ENCODE measurements at regions not wholly inside any gene's neighbourhood (a gene's known extent, or its start where the extent isn't known, plus 50 kb on each side); places are given as distances from the start of the nearest gene placed in this dataset.
A peak's percentile ranks its signal among the peaks of the same experiment; 100 is the strongest.

GRCh38 chr12:4015225-4016091 lies 142.3 kb upstream of the PARP11 start (continued):
- TF ChIP-seq MED13 (CRISPR knock-in tag; IDR thresholded peaks at IDR 0.05): peak; percentile 98
- 0 out of 2 replicates have a peak, but pooled peaks have one; percentile 48 for TF ChIP-seq KDM1A (CRISPR knock-in tag; IDR thresholded peaks at IDR 0.05)
- TF ChIP-seq ZNF414 (CRISPR knock-in tag; IDR thresholded peaks at IDR 0.05): peak; percentile 90
- TF ChIP-seq NFIB (CRISPR knock-in tag; IDR thresholded peaks at IDR 0.05; ENCODE audit: borderline replicate concordance): no peak
- TF ChIP-seq ZNF12 (CRISPR knock-in tag; IDR thresholded peaks at IDR 0.05): peak; percentile 92; the same call in 1 of the 2 replicates
- TF ChIP-seq SRSF9 (IDR thresholded peaks at IDR 0.05; ENCODE audit: borderline replicate concordance, insufficient read depth, low read depth, low read length, poor library complexity, severe bottlenecking): no peak
- peak; percentile 88; the same call in 1 of the 2 replicates for TF ChIP-seq KDM5B (CRISPR knock-in tag; IDR thresholded peaks at IDR 0.05; ENCODE audit: borderline replicate concordance)
- TF ChIP-seq HMGXB4 (CRISPR knock-in tag; IDR thresholded peaks at IDR 0.05; ENCODE audit: borderline replicate concordance in 1 of 2, low read depth in 1 of 2): peak in 1 of 2 experiments; percentile 21; a peak in 1 of 4 replicates
- TF ChIP-seq ZBTB37 (CRISPR knock-in tag; IDR thresholded peaks at IDR 0.05): peak; percentile 81
- TF ChIP-seq MLXIP (CRISPR knock-in tag; IDR thresholded peaks at IDR 0.05; ENCODE audit: borderline replicate concordance): 0 out of 2 replicates have a peak, but pooled peaks have one; percentile 64
- no peak for TF ChIP-seq ZNF850 (CRISPR knock-in tag; conservative IDR thresholded peaks at IDR 0.05)
- peak; percentile 84 for TF ChIP-seq RCOR2 (CRISPR knock-in tag; IDR thresholded peaks at IDR 0.05)
- peak; percentile 79; the same call in 1 of the 2 replicates for TF ChIP-seq ZBTB34 (CRISPR knock-in tag; IDR thresholded peaks at IDR 0.05)
- peak; percentile 35; the same call in 1 of the 2 replicates for TF ChIP-seq KLF11 (CRISPR knock-in tag; IDR thresholded peaks at IDR 0.05)
- peak; percentile 82; the same call in 1 of the 2 replicates for TF ChIP-seq ZNF644 (CRISPR knock-in tag; IDR thresholded peaks at IDR 0.05; ENCODE audit: low read depth)
- TF ChIP-seq TBX2 (CRISPR knock-in tag; IDR thresholded peaks at IDR 0.05; ENCODE audit: borderline replicate concordance): peak; percentile 99
- peak; percentile 66; the same call in 1 of the 2 replicates for TF ChIP-seq PHF20 (CRISPR knock-in tag; IDR thresholded peaks at IDR 0.05)
- 0 out of 2 replicates have a peak, but pooled peaks have one; percentile 31 for TF ChIP-seq ZNF891 (CRISPR knock-in tag; IDR thresholded peaks at IDR 0.05)
- TF ChIP-seq MEIS1 (CRISPR knock-in tag; IDR thresholded peaks at IDR 0.05; ENCODE audit: borderline replicate concordance): 0 out of 2 replicates have a peak, but pooled peaks have one; percentile 29
- no peak for TF ChIP-seq PAF1 (CRISPR knock-in tag; IDR thresholded peaks at IDR 0.05)
